ENCODE measurements at regions not wholly inside any gene's neighbourhood (a gene's known extent, or its start where the extent isn't known, plus 50 kb on each side); places are given as distances from the start of the nearest gene placed in this dataset.

GRCh38 chr17:70527364-70527888, 358.1 kb downstream of the KCNJ2 start:
- no peak overlapping the region for H3K4me3 ChIP-seq (ENCODE audit: low read length)
- no peaks in the 10 kb centered on the region for H3K4me1 ChIP-seq (ENCODE audit: control insufficient read depth, low read depth, low read length)
- no peak overlapping the region for H3K9ac ChIP-seq (ENCODE audit: low read length)
- no peak overlapping the region for H3K27ac ChIP-seq (ENCODE audit: low read length)
- no peaks in the 10 kb centered on the region for H3K27me3 ChIP-seq (ENCODE audit: control insufficient read depth, insufficient read depth, low read length)
- H3K36me3 ChIP-seq (ENCODE audit: control insufficient read depth, low read depth, low read length) = no peaks in the 10 kb centered on the region
- H3K9me3 ChIP-seq (ENCODE audit: control insufficient read depth, low read depth, low read length) = no peaks in the 10 kb centered on the region

GRCh38 chr17:70533427-70533826, 364.1 kb downstream of the KCNJ2 start:
- Histone ChIP-seq H3K4me1 (ENCODE audit: control insufficient read depth, low read depth, low read length) (no peaks in the 10 kb centered on the region), H3K9ac (ENCODE audit: low read length) (no peak overlapping the region), H3K4me3 (ENCODE audit: low read length) (no peak overlapping the region), H3K9me3 (ENCODE audit: control insufficient read depth, low read depth, low read length) (no peaks in the 10 kb centered on the region), H3K27ac (ENCODE audit: low read length) (no peak overlapping the region), H3K27me3 (ENCODE audit: control insufficient read depth, insufficient read depth, low read length) (no peaks in the 10 kb centered on the region), H3K36me3 (ENCODE audit: control insufficient read depth, low read depth, low read length) (no peaks in the 10 kb centered on the region)

GRCh38 chr17:70535986-70536385, 366.7 kb downstream of the KCNJ2 start:
- Histone ChIP-seq H3K4me3 (ENCODE audit: low read length) (no peak overlapping the region), H3K27ac (ENCODE audit: low read length) (no peak overlapping the region), H3K9me3 (ENCODE audit: control insufficient read depth, low read depth, low read length) (no peaks in the 10 kb centered on the region), H3K4me1 (ENCODE audit: control insufficient read depth, low read depth, low read length) (peaks cover 9% of the 10 kb centered on the region), H3K9ac (ENCODE audit: low read length) (no peak overlapping the region), H3K36me3 (ENCODE audit: control insufficient read depth, low read depth, low read length) (no peaks in the 10 kb centered on the region), H3K27me3 (ENCODE audit: control insufficient read depth, insufficient read depth, low read length) (no peaks in the 10 kb centered on the region)

- H3K27me3 ChIP-seq (ENCODE audit: control insufficient read depth, insufficient read depth, low read length) = no peaks in the 10 kb centered on the region
- no peak overlapping the region for H3K27ac ChIP-seq (ENCODE audit: low read length)
- H3K36me3 ChIP-seq (ENCODE audit: control insufficient read depth, low read depth, low read length) = no peaks in the 10 kb centered on the region
- H3K9me3 ChIP-seq (ENCODE audit: control insufficient read depth, low read depth, low read length) = no peaks in the 10 kb centered on the region
- H3K4me3 ChIP-seq (ENCODE audit: low read length) = no peak overlapping the region
- H3K4me1 ChIP-seq (ENCODE audit: control insufficient read depth, low read depth, low read length) = peaks cover 9% of the 10 kb centered on the region
- H3K9ac ChIP-seq (ENCODE audit: low read length) = no peak overlapping the region
Measured at GRCh38 chr17:70539132-70539924, 370.0 kb downstream of the KCNJ2 start.

- H3K4me3 ChIP-seq (ENCODE audit: low read length) = no peak overlapping the region
Measured at GRCh38 chr17:70542876-70543275, 373.5 kb downstream of the KCNJ2 start.

GRCh38 chr17:70544317-70544716, 375.0 kb downstream of the KCNJ2 start:
- no peak overlapping the region for H3K4me3 ChIP-seq (ENCODE audit: low read length)
- peaks cover 5% of the 10 kb centered on the region for H3K4me1 ChIP-seq (ENCODE audit: control insufficient read depth, low read depth, low read length)
- no peak overlapping the region for H3K27ac ChIP-seq (ENCODE audit: low read length)
- no peak overlapping the region for H3K9ac ChIP-seq (ENCODE audit: low read length)
- no peaks in the 10 kb centered on the region for H3K9me3 ChIP-seq (ENCODE audit: control insufficient read depth, low read depth, low read length)
- H3K36me3 ChIP-seq (ENCODE audit: control insufficient read depth, low read depth, low read length) = no peaks in the 10 kb centered on the region
- no peaks in the 10 kb centered on the region for H3K27me3 ChIP-seq (ENCODE audit: control insufficient read depth, insufficient read depth, low read length)

More at GRCh38 chr17:70542876-70543275, 373.5 kb downstream of the KCNJ2 start:
- Histone ChIP-seq H3K9ac (ENCODE audit: low read length) (no peak overlapping the region), H3K36me3 (ENCODE audit: control insufficient read depth, low read depth, low read length) (no peaks in the 10 kb centered on the region), H3K4me1 (ENCODE audit: control insufficient read depth, low read depth, low read length) (peaks cover 9% of the 10 kb centered on the region), H3K9me3 (ENCODE audit: control insufficient read depth, low read depth, low read length) (no peaks in the 10 kb centered on the region), H3K27me3 (ENCODE audit: control insufficient read depth, insufficient read depth, low read length) (no peaks in the 10 kb centered on the region), H3K27ac (ENCODE audit: low read length) (no peak overlapping the region)

GRCh38 chr17:70552230-70552981, 383.1 kb downstream of the KCNJ2 start:
- no peak overlapping the region for H3K27ac ChIP-seq (ENCODE audit: low read length)
- no peak overlapping the region for H3K9ac ChIP-seq (ENCODE audit: low read length)
- H3K36me3 ChIP-seq (ENCODE audit: control insufficient read depth, low read depth, low read length) = no peaks in the 10 kb centered on the region
- H3K9me3 ChIP-seq (ENCODE audit: control insufficient read depth, low read depth, low read length) = no peaks in the 10 kb centered on the region
- no peaks in the 10 kb centered on the region for H3K27me3 ChIP-seq (ENCODE audit: control insufficient read depth, insufficient read depth, low read length)
- H3K4me1 ChIP-seq (ENCODE audit: control insufficient read depth, low read depth, low read length) = no peaks in the 10 kb centered on the region
- H3K4me3 ChIP-seq (ENCODE audit: low read length) = no peak overlapping the region

GRCh38 chr17:70552982-70553334, 383.6 kb downstream of the KCNJ2 start:
- Histone ChIP-seq H3K4me1 (ENCODE audit: control insufficient read depth, low read depth, low read length) (no peaks in the 10 kb centered on the region), H3K36me3 (ENCODE audit: control insufficient read depth, low read depth, low read length) (no peaks in the 10 kb centered on the region), H3K27ac (ENCODE audit: low read length) (no peak overlapping the region), H3K4me3 (ENCODE audit: low read length) (no peak overlapping the region), H3K9me3 (ENCODE audit: control insufficient read depth, low read depth, low read length) (no peaks in the 10 kb centered on the region), H3K9ac (ENCODE audit: low read length) (no peak overlapping the region), H3K27me3 (ENCODE audit: control insufficient read depth, insufficient read depth, low read length) (no peaks in the 10 kb centered on the region)

GRCh38 chr17:70555723-70556122, 386.4 kb downstream of the KCNJ2 start:
- Histone ChIP-seq H3K9ac (ENCODE audit: low read length) (no peak overlapping the region), H3K4me3 (ENCODE audit: low read length) (no peak overlapping the region)

GRCh38 chr17:70558821-70559220, 389.5 kb downstream of the KCNJ2 start:
- Histone ChIP-seq H3K9me3 (ENCODE audit: control insufficient read depth, low read depth, low read length) (no peaks in the 10 kb centered on the region), H3K27ac (ENCODE audit: low read length) (no peak overlapping the region), H3K4me3 (ENCODE audit: low read length) (no peak overlapping the region), H3K36me3 (ENCODE audit: control insufficient read depth, low read depth, low read length) (no peaks in the 10 kb centered on the region), H3K27me3 (ENCODE audit: control insufficient read depth, insufficient read depth, low read length) (no peaks in the 10 kb centered on the region), H3K9ac (ENCODE audit: low read length) (no peak overlapping the region), H3K4me1 (ENCODE audit: control insufficient read depth, low read depth, low read length) (no peaks in the 10 kb centered on the region)

More at GRCh38 chr17:70555723-70556122, 386.4 kb downstream of the KCNJ2 start:
- Histone ChIP-seq H3K27me3 (ENCODE audit: control insufficient read depth, insufficient read depth, low read length) (no peaks in the 10 kb centered on the region), H3K4me1 (ENCODE audit: control insufficient read depth, low read depth, low read length) (no peaks in the 10 kb centered on the region), H3K36me3 (ENCODE audit: control insufficient read depth, low read depth, low read length) (no peaks in the 10 kb centered on the region), H3K27ac (ENCODE audit: low read length) (no peak overlapping the region), H3K9me3 (ENCODE audit: control insufficient read depth, low read depth, low read length) (no peaks in the 10 kb centered on the region)

- H3K4me3 ChIP-seq (ENCODE audit: low read length) = no peak overlapping the region
- H3K9me3 ChIP-seq (ENCODE audit: control insufficient read depth, low read depth, low read length) = no peaks in the 10 kb centered on the region
- no peak overlapping the region for H3K9ac ChIP-seq (ENCODE audit: low read length)
- H3K4me1 ChIP-seq (ENCODE audit: control insufficient read depth, low read depth, low read length) = no peaks in the 10 kb centered on the region
- H3K36me3 ChIP-seq (ENCODE audit: control insufficient read depth, low read depth, low read length) = no peaks in the 10 kb centered on the region
- no peaks in the 10 kb centered on the region for H3K27me3 ChIP-seq (ENCODE audit: control insufficient read depth, insufficient read depth, low read length)
- H3K27ac ChIP-seq (ENCODE audit: low read length) = no peak overlapping the region
Measured at GRCh38 chr17:70560471-70560870, 391.1 kb downstream of the KCNJ2 start.

Data from iPS-18a (cell line).